K562 (cell line): ENCODE measurements at regions not wholly inside any gene's neighbourhood (a gene's known extent, or its start where the extent isn't known, plus 50 kb on each side); places are given as distances from the start of the nearest gene placed in this dataset.

ENCODE experiments used
- ATAC-seq: fragments of 200-7000 bp; cut with Tn5 transposase; 3 replicates; pipeline ENCODE4 v1.9.1; 2020; ENCODE audit warnings: moderate library complexity
- BruUV-seq: library from RNA; stranded (reverse); fragments of 400-500 nt; replicated peaks from 2 replicates; lab custom pipeline; 2021; lab: Mats Ljungman, UMichigan
- CTCF ChIA-PET: fragments of 300-600 bp; formaldehyde crosslinking; extraction: SDS; loops from one replicate; lab custom pipeline; 2021; ENCODE audit warnings: low intra/inter-chr PET ratio; lab: Yijun Ruan, JAX
- POLR2A ChIA-PET: fragments of 300-600, 350-650 bp; sonication (Branson Sonifier 250); formaldehyde crosslinking; extraction: SDS; loops from one replicate; lab custom pipeline; 2021; ENCODE audit warnings: antibody characterized with exemption, inconsistent platforms; lab: Yijun Ruan, JAX
- DNase-seq, 4 experiments: peaks; one replicate each; pipeline versions ENCODE4 v3.0.0 to v3.0.0-alpha.2; 2011 to 2018; ENCODE audit warnings: low spot score in 3 of 4, mixed read lengths in 3 of 4; ENCODE audit errors: extremely low read depth in 1 of 4
- FAIRE-seq: peaks from 2 replicates; lab custom pipeline; 2011; peaks lifted over from hg19 to GRCh38; lab: Jason Lieb, UNC
- H2AFZ ChIP-seq: 2 replicates; pipeline ENCODE4 v1.6.0; 2011; ENCODE audit warnings: low read depth, low read length, control low read depth, inconsistent platforms
- H3K27ac ChIP-seq: fragments of 200-600 bp; 3 replicates; pipeline ENCODE4 v1.8.0; 2011; ENCODE audit warnings: low read depth, mild to moderate bottlenecking, control low read depth, inconsistent platforms, low read length, moderate library complexity, mixed read lengths; ENCODE audit errors: extremely low read depth
- H3K27me3 ChIP-seq, 2 experiments: fragments of 300-600 bp in 1 of 2; 2 replicates in 1 of 2; 3 replicates in 1 of 2; pipeline versions ENCODE4 v1.6.0 to v1.8.0; 2011; ENCODE audit warnings: inconsistent platforms in 2 of 2, low read length in 2 of 2, mild to moderate bottlenecking in 1 of 2, mixed read lengths in 1 of 2, moderate library complexity in 1 of 2; ENCODE audit not compliant: control insufficient read depth in 2 of 2, insufficient read depth in 2 of 2
- H3K36me3 ChIP-seq: fragments of 300-600 bp; 3 replicates; pipeline ENCODE4 v1.8.0; 2011; ENCODE audit warnings: mild to moderate bottlenecking, low read length, inconsistent platforms; ENCODE audit not compliant: control insufficient read depth, insufficient read depth
- H3K4me1 ChIP-seq, 2 experiments: fragments of 200-600 bp in 1 of 2; replicated peaks in 1 of 2; 2 replicates in 1 of 2; 3 replicates in 1 of 2; pipeline versions ENCODE4 v1.5.1 to v1.8.0; 2011; ENCODE audit warnings: inconsistent platforms in 2 of 2, low read length in 2 of 2, mild to moderate bottlenecking in 1 of 2, mixed read lengths in 1 of 2, moderate library complexity in 1 of 2; ENCODE audit not compliant: control insufficient read depth in 2 of 2, insufficient read depth in 2 of 2
- H3K4me2 ChIP-seq: 2 replicates; pipeline ENCODE4 v1.6.1; 2011; ENCODE audit warnings: low read length, control low read depth, inconsistent platforms, mixed read lengths; ENCODE audit not compliant: insufficient read depth
- H3K4me3 ChIP-seq: fragments of 200-600 bp; sonication (generic), shearing (Covaris generic); 2 replicates; pipeline ENCODE4 v1.5.1; 2016; ENCODE audit warnings: control low read depth, inconsistent platforms
- H3K79me2 ChIP-seq: fragments of 200-600 bp; 3 replicates; pipeline ENCODE4 v1.8.0; 2011; ENCODE audit warnings: low read length, inconsistent platforms; ENCODE audit not compliant: control insufficient read depth, insufficient read depth
- H3K9ac ChIP-seq, 2 experiments: 2 replicates each; pipeline versions ENCODE4 v1.6.0 to v1.6.1; 2011; ENCODE audit warnings: low read depth in 2 of 2, low read length in 2 of 2, control low read depth in 1 of 2, inconsistent platforms in 1 of 2, mild to moderate bottlenecking in 1 of 2, mixed read lengths in 1 of 2; ENCODE audit not compliant: insufficient read depth in 1 of 2
- H3K9me1 ChIP-seq: one replicate; pipeline ENCODE4 v1.6.0; 2011; ENCODE audit warnings: inconsistent platforms, mild to moderate bottlenecking, low read length, moderate library complexity; ENCODE audit not compliant: control insufficient read depth, insufficient read depth
- H3K9me3 ChIP-seq: replicated peaks from 2 replicates; pipeline ENCODE4 v1.5.1; 2011; ENCODE audit warnings: low read depth, low read length, inconsistent platforms; ENCODE audit not compliant: control insufficient read depth, insufficient read depth
- H4K20me1 ChIP-seq: replicated peaks from 2 replicates; pipeline ENCODE4 v1.6.1; 2011; ENCODE audit warnings: low read length, inconsistent platforms, mixed read lengths; ENCODE audit not compliant: control insufficient read depth, insufficient read depth
- CBFB ChIP-seq: sonication (generic); formaldehyde crosslinking; IDR thresholded peaks from 2 replicates; pipeline ENCODE4 v1.4.0; 2020; ENCODE audit warnings: mild to moderate bottlenecking, missing genetic modification reagents
- CXXC5 ChIP-seq: fragments of 250-450 bp; sonication (Bioruptor Pico); IDR thresholded peaks from 2 replicates; pipeline ENCODE4 v1.8.0; 2022; ENCODE audit warnings: inconsistent platforms, mild to moderate bottlenecking, moderate library complexity
- KLF16 ChIP-seq: IDR thresholded peaks from 2 replicates; pipeline ENCODE4 v1.6.1; 2016; ENCODE audit warnings: antibody characterized with exemption
- NR0B1 ChIP-seq: fragments of 450-650 bp; IDR thresholded peaks from one replicate; pipeline ENCODE4 v1.6.1; 2018; ENCODE audit warnings: mild to moderate bottlenecking, moderate library complexity; ENCODE audit not compliant: partially characterized antibody
- RHOXF2B ChIP-seq: fragments of 250-450 bp; sonication (Bioruptor Pico); conservative IDR thresholded peaks from 2 replicates; pipeline ENCODE4 v1.5.1; 2021
- RREB1 ChIP-seq: fragments of 250-450 bp; sonication (Bioruptor Pico); IDR thresholded peaks from 2 replicates; pipeline ENCODE4 v1.4.0; 2020
- SLC30A9 ChIP-seq: fragments of 250-450 bp; sonication (Bioruptor Pico); IDR thresholded peaks from 2 replicates; pipeline ENCODE4 v1.8.0; 2022; ENCODE audit warnings: mild to moderate bottlenecking, moderate library complexity
- ZNF3 ChIP-seq: fragments of 250-450 bp; sonication (Bioruptor Pico); IDR thresholded peaks from 2 replicates; pipeline ENCODE4 v1.5.0; 2021; ENCODE audit warnings: mild to moderate bottlenecking, moderate library complexity
- WGBS: fragments of 100-300 bp; shearing (Covaris generic); methylation state at CpG from one replicate; pipeline ENCODE4 v1.1.6; 2016; ENCODE audit warnings: low coverage, mixed read lengths; ENCODE audit not compliant: insufficient coverage; ENCODE audit errors: missing lambda C conversion rate; 5-methylcytosine and 5-hydroxymethylcytosine counted together
- in situ Hi-C: fragments of 300-500 bp; cut with MboI; formaldehyde crosslinking; loops from 4 replicates; pipeline ENCODE4 v1.15.0; 2018; ENCODE audit warnings: inconsistent platforms, mixed read lengths
- intact Hi-C: fragments of 100-400 bp; cut with micrococcal nuclease; formaldehyde crosslinking; loops from 2 replicates; pipeline ENCODE4 v1.14.2; 2022
- TF ChIP-seq, protein P1 (sequence below): sonication (generic); formaldehyde crosslinking; IDR thresholded peaks from 2 replicates; pipeline ENCODE4 v1.8.0; 2022; ENCODE audit warnings: missing genetic modification reagents, mild to moderate bottlenecking, moderate library complexity, borderline replicate concordance

- Histone ChIP-seq H3K27me3 (no peaks in the 10 kb centered on the region), H3K79me2 (no peaks in the 10 kb centered on the region), H3K36me3 (no peaks in the 10 kb centered on the region), H3K4me1 (no peaks in the 10 kb centered on the region), H3K9ac (no peak overlapping the region), H3K27ac (no peak overlapping the region), H2AFZ (no peak overlapping the region), H3K4me2 (no peak overlapping the region), H3K4me3 (no peak overlapping the region), H3K9me3 (no peaks in the 10 kb centered on the region), H3K9me1 (no peaks in the 10 kb centered on the region), H4K20me1 (no peaks in the 10 kb centered on the region)
- in situ Hi-C loops (no loop called here), intact Hi-C loops (no loop called here)
- FAIRE-seq (no peak), DNase-seq (no peak), ATAC-seq (no peak)
- ChIA-PET CTCF (no interaction called here), POLR2A (no interaction called here)
- WGBS: 0% methylated on average over 3 of the region's 3 CpGs
- TF ChIP-seq, protein P1, sequence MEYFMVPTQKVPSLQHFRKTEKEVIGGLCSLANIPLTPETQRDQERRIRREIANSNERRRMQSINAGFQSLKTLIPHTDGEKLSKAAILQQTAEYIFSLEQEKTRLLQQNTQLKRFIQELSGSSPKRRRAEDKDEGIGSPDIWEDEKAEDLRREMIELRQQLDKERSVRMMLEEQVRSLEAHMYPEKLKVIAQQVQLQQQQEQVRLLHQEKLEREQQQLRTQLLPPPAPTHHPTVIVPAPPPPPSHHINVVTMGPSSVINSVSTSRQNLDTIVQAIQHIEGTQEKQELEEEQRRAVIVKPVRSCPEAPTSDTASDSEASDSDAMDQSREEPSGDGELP: no peak
- TF ChIP-seq RHOXF2B (CRISPR knock-in tag) (no peak), SLC30A9 (no peak), CXXC5 (CRISPR knock-in tag) (no peak), RREB1 (CRISPR knock-in tag) (no peak), NR0B1 (no peak), ZNF3 (no peak), KLF16 (no peak), CBFB (CRISPR knock-in tag) (no peak)
- BruUV-seq: no TSS peak
Observed at GRCh38 chr4:149112109-149112508, 669.9 kb upstream of the NR3C2 start.
